ENCODE measurements at regions not wholly inside any gene's neighbourhood (a gene's known extent, or its start where the extent isn't known, plus 50 kb on each side); places are given as distances from the start of the nearest gene placed in this dataset.

- TF ChIP-seq POLR2AphosphoS5 (IDR thresholded peaks at IDR 0.05; ENCODE audit: low read depth) (no peak), CTCF (IDR thresholded peaks at IDR 0.05; ENCODE audit: insufficient read depth, low read length) (no peak)
Measured at GRCh38 chr5:82772281-82772680, 304.9 kb downstream of the TMEM167A start.

Data from HL-60 (cell line).